Kidney tubule cell (primary cell): ENCODE measurements at regions not wholly inside any gene's neighbourhood (a gene's known extent, or its start where the extent isn't known, plus 50 kb on each side); places are given as distances from the start of the nearest gene placed in this dataset.
A peak's percentile ranks its signal among the peaks of the same experiment; 100 is the strongest.
"Not testable (repeated sequence)": the region's sequence is repeated elsewhere in the genome, so short reads cannot be mapped to it uniquely, and the experiment has no call there.

Experiments
- DNase-seq: peaks from one replicate; pipeline ENCODE4 v3.0.0-alpha.2; 2018; ENCODE audit warnings: low spot score

- no peak for DNase-seq
Measured at GRCh38 chr17:73890831-73891405, 246.7 kb upstream of the SDK2 start.

- DNase-seq = no peak
Measured at GRCh38 chr17:73895157-73895556, 250.9 kb upstream of the SDK2 start.

- no peak for DNase-seq
Measured at GRCh38 chr17:73896966-73897365, 252.7 kb upstream of the SDK2 start.

GRCh38 chr17:73899839-73900238 lies 255.6 kb upstream of the SDK2 start:
- DNase-seq = no peak

- no peak for DNase-seq
Measured at GRCh38 chr17:73900516-73900915, 256.3 kb upstream of the SDK2 start.

GRCh38 chr17:73901249-73901648 lies 257.0 kb upstream of the SDK2 start:
- DNase-seq = no peak

GRCh38 chr17:73901661-73902415 lies 257.6 kb upstream of the SDK2 start:
- DNase-seq = peak; percentile 1

- DNase-seq = no peak
Measured at GRCh38 chr17:73902416-73903181, 258.4 kb upstream of the SDK2 start.

GRCh38 chr17:73906896-73907870 lies 262.9 kb upstream of the SDK2 start:
- no peak for DNase-seq

GRCh38 chr17:73909186-73909585 lies 264.9 kb upstream of the SDK2 start:
- no peak for DNase-seq

- no peak for DNase-seq
Measured at GRCh38 chr17:73910206-73910605, 266.0 kb upstream of the SDK2 start.

- DNase-seq = no peak
Measured at GRCh38 chr17:73910821-73911515, 266.7 kb upstream of the SDK2 start.

GRCh38 chr17:73911726-73912372 lies 267.6 kb upstream of the SDK2 start:
- no peak for DNase-seq

GRCh38 chr17:73912373-73912746 lies 268.1 kb upstream of the SDK2 start:
- DNase-seq = no peak

GRCh38 chr17:73914536-73915274 lies 270.5 kb upstream of the SDK2 start:
- no peak for DNase-seq

GRCh38 chr17:73919033-73919432 lies 274.8 kb upstream of the SDK2 start:
- DNase-seq = not testable (repeated sequence)

GRCh38 chr17:73921306-73921705 lies 277.1 kb upstream of the SDK2 start:
- DNase-seq = no peak

- DNase-seq = no peak
Measured at GRCh38 chr17:73924114-73924908, 279.2 kb upstream of the RPL38 start.

- no peak for DNase-seq
Measured at GRCh38 chr17:73924909-73925186, 278.6 kb upstream of the RPL38 start.
